ENCODE measurements at regions not wholly inside any gene's neighbourhood (a gene's known extent, or its start where the extent isn't known, plus 50 kb on each side); places are given as distances from the start of the nearest gene placed in this dataset.

GRCh38 chr10:124342136-124342820, 76.4 kb downstream of the OAT start:
- no peak for DNase-seq (ENCODE audit: low read depth in 2 of 2)
- Histone ChIP-seq H3K9me3 (ENCODE audit: control insufficient read depth, insufficient read depth, low read depth, low read length) (no peaks in the 10 kb centered on the region), H3K4me3 (replicated peaks in 1 of 4; ENCODE audit: control extremely low read depth in 1 of 4, insufficient read depth in 1 of 4, low read depth in 3 of 4, low read length in 4 of 4) (no peak overlapping the region), H2AFZ (ENCODE audit: low read length) (no peak overlapping the region), H3K9ac (ENCODE audit: insufficient read depth, low read length) (no peak overlapping the region), H3K36me3 (ENCODE audit: control insufficient read depth, insufficient read depth, low read length) (no peaks in the 10 kb centered on the region), H3K27me3 (ENCODE audit: control insufficient read depth, insufficient read depth, low read length) (no peaks in the 10 kb centered on the region), H3K4me1 (ENCODE audit: control insufficient read depth, extremely low read depth, insufficient read depth, low read length) (peaks cover 4% of the 10 kb centered on the region), H3K4me2 (ENCODE audit: extremely low read depth, insufficient read depth, low read length) (no peak overlapping the region), H4K20me1 (ENCODE audit: control insufficient read depth, extremely low read depth, insufficient read depth, low read length) (no peaks in the 10 kb centered on the region), H3K79me2 (ENCODE audit: control insufficient read depth, insufficient read depth, low read length) (no peaks in the 10 kb centered on the region), H3K27ac (ENCODE audit: insufficient read depth, low read length) (no peak overlapping the region)
- TF ChIP-seq EZH2 (IDR thresholded peaks at IDR 0.05; ENCODE audit: low read length, missing control alignments) (no peak), CTCF (conservative IDR thresholded peaks at IDR 0.05 in 1 of 2, IDR thresholded peaks at IDR 0.05 in 1 of 2; ENCODE audit: low read depth in 1 of 2, low read length in 2 of 2) (no peak)

GRCh38 chr10:124341768-124342135, 77.0 kb downstream of the OAT start:
- H3K79me2 ChIP-seq (ENCODE audit: control insufficient read depth, insufficient read depth, low read length): no peaks in the 10 kb centered on the region
- H3K9ac ChIP-seq (ENCODE audit: insufficient read depth, low read length): no peak overlapping the region
- H3K4me2 ChIP-seq (ENCODE audit: extremely low read depth, insufficient read depth, low read length): no peak overlapping the region
- TF ChIP-seq CTCF (conservative IDR thresholded peaks at IDR 0.05 in 1 of 2, IDR thresholded peaks at IDR 0.05 in 1 of 2; ENCODE audit: low read depth in 1 of 2, low read length in 2 of 2) (no peak), EZH2 (IDR thresholded peaks at IDR 0.05; ENCODE audit: low read length, missing control alignments) (no peak)
- H3K36me3 ChIP-seq (ENCODE audit: control insufficient read depth, insufficient read depth, low read length): no peaks in the 10 kb centered on the region
- no peak overlapping the region for H3K4me3 ChIP-seq (replicated peaks in 1 of 4; ENCODE audit: control extremely low read depth in 1 of 4, insufficient read depth in 1 of 4, low read depth in 3 of 4, low read length in 4 of 4)
- H3K27ac ChIP-seq (ENCODE audit: insufficient read depth, low read length): peak overlapping the region; percentile 25
- H4K20me1 ChIP-seq (ENCODE audit: control insufficient read depth, extremely low read depth, insufficient read depth, low read length): no peaks in the 10 kb centered on the region
- H3K4me1 ChIP-seq (ENCODE audit: control insufficient read depth, extremely low read depth, insufficient read depth, low read length): peaks cover 4% of the 10 kb centered on the region
- DNase-seq (ENCODE audit: low read depth in 2 of 2): no peak
- H2AFZ ChIP-seq (ENCODE audit: low read length): no peak overlapping the region
- H3K9me3 ChIP-seq (ENCODE audit: control insufficient read depth, insufficient read depth, low read depth, low read length): no peaks in the 10 kb centered on the region
- H3K27me3 ChIP-seq (ENCODE audit: control insufficient read depth, insufficient read depth, low read length): no peaks in the 10 kb centered on the region

- Histone ChIP-seq H3K4me2 (ENCODE audit: extremely low read depth, insufficient read depth, low read length) (no peak overlapping the region), H3K9me3 (ENCODE audit: control insufficient read depth, insufficient read depth, low read depth, low read length) (no peaks in the 10 kb centered on the region), H3K4me3 (replicated peaks in 1 of 4; ENCODE audit: control extremely low read depth in 1 of 4, insufficient read depth in 1 of 4, low read depth in 3 of 4, low read length in 4 of 4) (no peak overlapping the region), H3K4me1 (ENCODE audit: control insufficient read depth, extremely low read depth, insufficient read depth, low read length) (peaks cover 4% of the 10 kb centered on the region), H2AFZ (ENCODE audit: low read length) (no peak overlapping the region), H4K20me1 (ENCODE audit: control insufficient read depth, extremely low read depth, insufficient read depth, low read length) (no peaks in the 10 kb centered on the region), H3K36me3 (ENCODE audit: control insufficient read depth, insufficient read depth, low read length) (no peaks in the 10 kb centered on the region), H3K79me2 (ENCODE audit: control insufficient read depth, insufficient read depth, low read length) (no peaks in the 10 kb centered on the region), H3K9ac (ENCODE audit: insufficient read depth, low read length) (peak overlapping the region; percentile 26), H3K27ac (ENCODE audit: insufficient read depth, low read length) (peak overlapping the region; percentile 66), H3K27me3 (ENCODE audit: control insufficient read depth, insufficient read depth, low read length) (no peaks in the 10 kb centered on the region)
- DNase-seq (ENCODE audit: low read depth in 2 of 2): peak; percentile 38 to 98
- TF ChIP-seq CTCF (conservative IDR thresholded peaks at IDR 0.05 in 1 of 2, IDR thresholded peaks at IDR 0.05 in 1 of 2; ENCODE audit: low read depth in 1 of 2, low read length in 2 of 2) (no peak), EZH2 (IDR thresholded peaks at IDR 0.05; ENCODE audit: low read length, missing control alignments) (no peak)
Observed at GRCh38 chr10:124340033-124340760, 78.5 kb downstream of the OAT start.

Data from fibroblast of lung (primary cell).